C4-2B (cell line): ENCODE measurements at regions not wholly inside any gene's neighbourhood (a gene's known extent, or its start where the extent isn't known, plus 50 kb on each side); places are given as distances from the start of the nearest gene placed in this dataset.

Experiments
- ZFX ChIP-seq: fragments of 450-650 bp; IDR thresholded peaks from 2 replicates; pipeline ENCODE4 v1.6.1; 2017
- TF ChIP-seq, protein P1 (sequence below): fragments of 450-650 bp; conservative IDR thresholded peaks from 2 replicates; pipeline ENCODE4 v1.5.1; 2017; ENCODE audit warnings: mild to moderate bottlenecking

DNA sequence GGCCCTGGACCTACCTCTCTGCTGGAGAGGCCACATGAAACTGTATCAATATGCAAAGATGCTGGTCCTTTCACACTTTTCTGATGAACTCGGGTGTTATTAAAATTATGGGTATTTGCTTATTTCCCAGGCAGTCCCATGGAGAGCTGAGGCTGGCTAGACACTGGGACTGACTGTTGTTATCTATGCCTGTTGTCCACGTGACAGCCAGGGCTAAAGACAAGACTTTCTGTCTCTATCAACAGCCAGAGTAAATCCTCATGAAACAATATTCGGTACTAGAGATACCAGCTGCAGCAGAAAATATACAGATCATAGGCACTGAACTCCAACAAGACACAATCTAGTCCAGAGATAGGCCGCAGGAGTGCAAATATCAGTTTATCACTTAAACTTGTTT, 236.4 kb downstream of the FOXA2 start:
- TF ChIP-seq, protein P1, sequence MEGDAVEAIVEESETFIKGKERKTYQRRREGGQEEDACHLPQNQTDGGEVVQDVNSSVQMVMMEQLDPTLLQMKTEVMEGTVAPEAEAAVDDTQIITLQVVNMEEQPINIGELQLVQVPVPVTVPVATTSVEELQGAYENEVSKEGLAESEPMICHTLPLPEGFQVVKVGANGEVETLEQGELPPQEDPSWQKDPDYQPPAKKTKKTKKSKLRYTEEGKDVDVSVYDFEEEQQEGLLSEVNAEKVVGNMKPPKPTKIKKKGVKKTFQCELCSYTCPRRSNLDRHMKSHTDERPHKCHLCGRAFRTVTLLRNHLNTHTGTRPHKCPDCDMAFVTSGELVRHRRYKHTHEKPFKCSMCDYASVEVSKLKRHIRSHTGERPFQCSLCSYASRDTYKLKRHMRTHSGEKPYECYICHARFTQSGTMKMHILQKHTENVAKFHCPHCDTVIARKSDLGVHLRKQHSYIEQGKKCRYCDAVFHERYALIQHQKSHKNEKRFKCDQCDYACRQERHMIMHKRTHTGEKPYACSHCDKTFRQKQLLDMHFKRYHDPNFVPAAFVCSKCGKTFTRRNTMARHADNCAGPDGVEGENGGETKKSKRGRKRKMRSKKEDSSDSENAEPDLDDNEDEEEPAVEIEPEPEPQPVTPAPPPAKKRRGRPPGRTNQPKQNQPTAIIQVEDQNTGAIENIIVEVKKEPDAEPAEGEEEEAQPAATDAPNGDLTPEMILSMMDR: no peak
- no peak for TF ChIP-seq ZFX
